ENCODE measurements at regions not wholly inside any gene's neighbourhood (a gene's known extent, or its start where the extent isn't known, plus 50 kb on each side); places are given as distances from the start of the nearest gene placed in this dataset.
"Not testable (repeated sequence)": the region's sequence is repeated elsewhere in the genome, so short reads cannot be mapped to it uniquely, and the experiment has no call there.

- TF ChIP-seq CTCF (conservative IDR thresholded peaks at IDR 0.05; ENCODE audit: low read depth, low read length); POLR2A (IDR thresholded peaks at IDR 0.05; ENCODE audit: low read depth, low read length); RFX5 (IDR thresholded peaks at IDR 0.05; ENCODE audit: low read depth, low read length); MAFK (IDR thresholded peaks at IDR 0.05; ENCODE audit: low read depth, low read length): not testable (repeated sequence)
Observed at GRCh38 chr10:42236401-42236800, 402.0 kb downstream of the ZNF33B start.
